ENCODE measurements at regions not wholly inside any gene's neighbourhood (a gene's known extent, or its start where the extent isn't known, plus 50 kb on each side); places are given as distances from the start of the nearest gene placed in this dataset.

DNA sequence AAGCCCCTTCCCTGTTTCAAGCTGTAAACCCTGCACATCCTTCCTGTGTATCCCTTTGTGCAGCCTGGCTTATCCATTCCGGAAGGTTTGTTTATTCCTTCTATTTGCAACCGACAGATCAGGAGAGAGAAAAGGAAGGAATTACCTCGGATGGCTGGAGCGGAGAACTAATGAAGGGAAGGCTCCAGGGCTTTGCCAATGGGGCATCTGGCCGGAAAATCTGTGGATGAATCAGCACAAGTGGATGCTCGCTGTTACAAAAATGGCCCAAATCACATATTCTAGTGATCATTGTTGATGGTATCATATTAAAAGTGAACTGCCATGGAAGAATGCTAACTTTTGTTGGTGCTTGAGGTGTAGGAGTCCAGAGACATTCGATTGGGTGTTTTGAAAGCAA is 97.1 kb downstream of the AQP4 start:
- TF ChIP-seq, protein P1, sequence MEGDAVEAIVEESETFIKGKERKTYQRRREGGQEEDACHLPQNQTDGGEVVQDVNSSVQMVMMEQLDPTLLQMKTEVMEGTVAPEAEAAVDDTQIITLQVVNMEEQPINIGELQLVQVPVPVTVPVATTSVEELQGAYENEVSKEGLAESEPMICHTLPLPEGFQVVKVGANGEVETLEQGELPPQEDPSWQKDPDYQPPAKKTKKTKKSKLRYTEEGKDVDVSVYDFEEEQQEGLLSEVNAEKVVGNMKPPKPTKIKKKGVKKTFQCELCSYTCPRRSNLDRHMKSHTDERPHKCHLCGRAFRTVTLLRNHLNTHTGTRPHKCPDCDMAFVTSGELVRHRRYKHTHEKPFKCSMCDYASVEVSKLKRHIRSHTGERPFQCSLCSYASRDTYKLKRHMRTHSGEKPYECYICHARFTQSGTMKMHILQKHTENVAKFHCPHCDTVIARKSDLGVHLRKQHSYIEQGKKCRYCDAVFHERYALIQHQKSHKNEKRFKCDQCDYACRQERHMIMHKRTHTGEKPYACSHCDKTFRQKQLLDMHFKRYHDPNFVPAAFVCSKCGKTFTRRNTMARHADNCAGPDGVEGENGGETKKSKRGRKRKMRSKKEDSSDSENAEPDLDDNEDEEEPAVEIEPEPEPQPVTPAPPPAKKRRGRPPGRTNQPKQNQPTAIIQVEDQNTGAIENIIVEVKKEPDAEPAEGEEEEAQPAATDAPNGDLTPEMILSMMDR (IDR thresholded peaks at IDR 0.05) = no peak
- TF ChIP-seq POLR2A (IDR thresholded peaks at IDR 0.05) = no peak
- TF ChIP-seq POLR2AphosphoS5 (IDR thresholded peaks at IDR 0.05; ENCODE audit: insufficient read depth in 1 of 2, low read depth in 1 of 2) = no peak
